ENCODE measurements at regions not wholly inside any gene's neighbourhood (a gene's known extent, or its start where the extent isn't known, plus 50 kb on each side); places are given as distances from the start of the nearest gene placed in this dataset.

- no peak for DNase-seq (ENCODE audit: low read depth)
These were observed 131.9 kb upstream of the MTNR1B start for GRCh38 chr11:92837595-92837994.

GRCh38 chr11:92838759-92839310 lies 130.6 kb upstream of the MTNR1B start:
- no peak for DNase-seq (ENCODE audit: low read depth)

- DNase-seq (ENCODE audit: low read depth): no peak
These were observed 130.0 kb upstream of the MTNR1B start for GRCh38 chr11:92839450-92839849.

- no peak for DNase-seq (ENCODE audit: low read depth)
These were observed 127.7 kb upstream of the MTNR1B start for GRCh38 chr11:92841719-92842118.

- DNase-seq (ENCODE audit: low read depth): no peak
These were observed 126.0 kb upstream of the MTNR1B start for GRCh38 chr11:92843455-92843854.

GRCh38 chr11:92844197-92844596 lies 125.3 kb upstream of the MTNR1B start:
- DNase-seq (ENCODE audit: low read depth): no peak

- no peak for DNase-seq (ENCODE audit: low read depth)
These were observed 124.1 kb upstream of the MTNR1B start for GRCh38 chr11:92845390-92845789.

- no peak for DNase-seq (ENCODE audit: low read depth)
These were observed 123.6 kb upstream of the MTNR1B start for GRCh38 chr11:92845805-92846204.

- DNase-seq (ENCODE audit: low read depth): no peak
These were observed 122.8 kb upstream of the MTNR1B start for GRCh38 chr11:92846491-92847125.

GRCh38 chr11:92848578-92848977 lies 120.9 kb upstream of the MTNR1B start:
- DNase-seq (ENCODE audit: low read depth): no peak

GRCh38 chr11:92850296-92850826 lies 119.1 kb upstream of the MTNR1B start:
- no peak for DNase-seq (ENCODE audit: low read depth)

GRCh38 chr11:92852229-92852628 lies 117.2 kb upstream of the MTNR1B start:
- no peak for DNase-seq (ENCODE audit: low read depth)

- DNase-seq (ENCODE audit: low read depth): no peak
These were observed 116.5 kb upstream of the MTNR1B start for GRCh38 chr11:92852946-92853345.

- no peak for DNase-seq (ENCODE audit: low read depth)
These were observed 115.3 kb upstream of the MTNR1B start for GRCh38 chr11:92854162-92854561.

GRCh38 chr11:92854952-92855351 lies 114.5 kb upstream of the MTNR1B start:
- DNase-seq (ENCODE audit: low read depth): no peak

- DNase-seq (ENCODE audit: low read depth): no peak
These were observed 113.6 kb upstream of the MTNR1B start for GRCh38 chr11:92855607-92856405.

GRCh38 chr11:92857407-92857806 lies 112.0 kb upstream of the MTNR1B start:
- DNase-seq (ENCODE audit: low read depth): no peak

- no peak for DNase-seq (ENCODE audit: low read depth)
These were observed 110.2 kb upstream of the MTNR1B start for GRCh38 chr11:92859156-92859690.

GRCh38 chr11:92861634-92862033 lies 107.8 kb upstream of the MTNR1B start:
- DNase-seq (ENCODE audit: low read depth): no peak

GRCh38 chr11:92865352-92865751 lies 104.1 kb upstream of the MTNR1B start:
- no peak for DNase-seq (ENCODE audit: low read depth)

- no peak for DNase-seq (ENCODE audit: low read depth)
These were observed 102.7 kb upstream of the MTNR1B start for GRCh38 chr11:92866679-92867282.

GRCh38 chr11:92867913-92868619 lies 101.4 kb upstream of the MTNR1B start:
- DNase-seq (ENCODE audit: low read depth): no peak
